ENCODE measurements at regions not wholly inside any gene's neighbourhood (a gene's known extent, or its start where the extent isn't known, plus 50 kb on each side); places are given as distances from the start of the nearest gene placed in this dataset.
"Not testable (repeated sequence)": the region's sequence is repeated elsewhere in the genome, so short reads cannot be mapped to it uniquely, and the experiment has no call there.

- Mint-ChIP-seq H3K4me3 (no peak overlapping the region), H3K36me3 (ENCODE audit: low read depth) (no peaks in the 10 kb centered on the region), H3K9me3 (no peaks in the 10 kb centered on the region), H3K27ac (no peak overlapping the region), H3K4me1 (peaks cover 7% of the 10 kb centered on the region; the same call in 1 of the 3 replicates), H3K27me3 (ENCODE audit: insufficient read depth, low read depth, poor library complexity) (no peaks in the 10 kb centered on the region)
- H4K20me1 ChIP-seq (replicated peaks; ENCODE audit: insufficient read depth) = no peaks in the 10 kb centered on the region
- no peaks in the 10 kb centered on the region for H3K36me3 ChIP-seq (ENCODE audit: insufficient read depth)
- no peak overlapping the region for H3K4me2 ChIP-seq
- ATAC-seq = peak; percentile 70
- peak; percentile 43 for DNase-seq (ENCODE audit: low spot score)
- H3F3A ChIP-seq (replicated peaks; ENCODE audit: low read depth) = no peaks in the 10 kb centered on the region
- no peak for TF ChIP-seq NANOG (IDR thresholded peaks at IDR 0.05; ENCODE audit: borderline replicate concordance)
- no peak for TF ChIP-seq CREB1 (CRISPR knock-in tag; IDR thresholded peaks at IDR 0.05; ENCODE audit: low read depth)
- no peak for TF ChIP-seq EZH2 (IDR thresholded peaks at IDR 0.05; ENCODE audit: low read depth, unreplicated experiment)
- TF ChIP-seq CTCF (conservative IDR thresholded peaks at IDR 0.05; ENCODE audit: low read depth in 2 of 2) = peak; percentile 28 to 66; a peak in 2 of 4 replicates
- H3K9me2 ChIP-seq (ENCODE audit: insufficient read depth) = no peaks in the 10 kb centered on the region
- H3K79me2 ChIP-seq (replicated peaks; ENCODE audit: insufficient read depth) = no peaks in the 10 kb centered on the region
- no peak overlapping the region for H3K4me3 ChIP-seq
- H3K27me3 ChIP-seq (ENCODE audit: insufficient read depth) = no peaks in the 10 kb centered on the region
- no peaks in the 10 kb centered on the region for H3K4me1 ChIP-seq (ENCODE audit: insufficient read depth)
- no peak overlapping the region for H3K27ac ChIP-seq (ENCODE audit: low read depth)
- H2AFZ ChIP-seq = peak overlapping the region; percentile 43; the same call in 1 of the 2 replicates
Measured at GRCh38 chrX:19225909-19226308, 103.6 kb upstream of the ADGRG2 start.

GRCh38 chrX:19229896-19230295, 107.6 kb upstream of the ADGRG2 start:
- not testable (repeated sequence) for H3K27me3 ChIP-seq (ENCODE audit: insufficient read depth); H3K27ac ChIP-seq (ENCODE audit: low read depth); H3K27me3 Mint-ChIP-seq (ENCODE audit: insufficient read depth, low read depth, poor library complexity); H2AFZ ChIP-seq; H3K79me2 ChIP-seq (replicated peaks; ENCODE audit: insufficient read depth); H3K9me3 Mint-ChIP-seq; ATAC-seq; H3K9me2 ChIP-seq (ENCODE audit: insufficient read depth); H3K4me1 Mint-ChIP-seq; H3K36me3 ChIP-seq (ENCODE audit: insufficient read depth); H3K4me3 ChIP-seq; H3K4me1 ChIP-seq (ENCODE audit: insufficient read depth); H3K27ac Mint-ChIP-seq; H3K4me3 Mint-ChIP-seq; H3K4me2 ChIP-seq; H3F3A ChIP-seq (replicated peaks; ENCODE audit: low read depth); DNase-seq (ENCODE audit: low spot score); H3K36me3 Mint-ChIP-seq (ENCODE audit: low read depth); H4K20me1 ChIP-seq (replicated peaks; ENCODE audit: insufficient read depth)

GRCh38 chrX:19237901-19238300, 105.8 kb upstream of the PDHA1 start:
- no peak overlapping the region for H2AFZ ChIP-seq
- no peak for DNase-seq (ENCODE audit: low spot score)
- no peak for TF ChIP-seq CTCF (conservative IDR thresholded peaks at IDR 0.05; ENCODE audit: low read depth in 2 of 2)
- no peak for TF ChIP-seq POLR2AphosphoS5 (IDR thresholded peaks at IDR 0.05; ENCODE audit: low read depth)
- TF ChIP-seq ETS1 (IDR thresholded peaks at IDR 0.05) = no peak

More at GRCh38 chrX:19237901-19238300, 105.8 kb upstream of the PDHA1 start:
- H3F3A ChIP-seq (replicated peaks; ENCODE audit: low read depth) = no peaks in the 10 kb centered on the region
- H3K9me2 ChIP-seq (ENCODE audit: insufficient read depth) = no peaks in the 10 kb centered on the region
- no peaks in the 10 kb centered on the region for H3K79me2 ChIP-seq (replicated peaks; ENCODE audit: insufficient read depth)
- no peaks in the 10 kb centered on the region for H3K27me3 ChIP-seq (ENCODE audit: insufficient read depth)
- Mint-ChIP-seq H3K4me3 (no peak overlapping the region), H3K27ac (no peak overlapping the region), H3K27me3 (ENCODE audit: insufficient read depth, low read depth, poor library complexity) (peaks cover 4% of the 10 kb centered on the region), H3K9me3 (no peaks in the 10 kb centered on the region; the same call in 2 of the 3 replicates), H3K4me1 (no peaks in the 10 kb centered on the region), H3K36me3 (ENCODE audit: low read depth) (no peaks in the 10 kb centered on the region; the same call in 2 of the 3 replicates)
- H3K4me2 ChIP-seq = no peak overlapping the region
- no peaks in the 10 kb centered on the region for H3K36me3 ChIP-seq (ENCODE audit: insufficient read depth)
- H3K4me1 ChIP-seq (ENCODE audit: insufficient read depth) = no peaks in the 10 kb centered on the region
- no peak for ATAC-seq
- no peaks in the 10 kb centered on the region for H4K20me1 ChIP-seq (replicated peaks; ENCODE audit: insufficient read depth)
- H3K27ac ChIP-seq (ENCODE audit: low read depth) = no peak overlapping the region
- H3K4me3 ChIP-seq = no peak overlapping the region

Measured in GM23338 (cell line).